ENCODE measurements at regions not wholly inside any gene's neighbourhood (a gene's known extent, or its start where the extent isn't known, plus 50 kb on each side); places are given as distances from the start of the nearest gene placed in this dataset.

DNA sequence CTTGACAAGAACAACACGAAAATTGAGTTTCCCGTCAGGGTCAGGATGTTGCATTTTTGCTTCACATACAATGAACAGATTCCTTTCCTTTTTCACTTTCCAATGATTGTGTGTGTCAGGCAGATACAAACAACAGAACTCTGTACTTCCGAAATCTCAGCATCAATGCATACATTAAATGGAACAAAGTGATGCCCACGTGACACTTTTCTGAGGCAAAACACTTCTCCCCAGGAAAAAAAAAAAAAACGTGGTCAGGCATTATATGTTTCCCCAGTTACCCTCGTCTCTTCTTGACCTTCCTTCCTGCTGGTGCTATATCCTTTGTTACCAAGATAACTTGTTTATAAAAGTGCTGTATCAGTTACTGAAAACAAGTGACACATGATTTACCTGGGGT is 181.8 kb downstream of the ZNF281 start:
- H3K9me3 ChIP-seq (ENCODE audit: control insufficient read depth, low read length): no peaks in the 10 kb centered on the region
- ATAC-seq (ENCODE audit: low FRiP score) (no peak), DNase-seq (no peak)
- no peak overlapping the region for H3K27ac ChIP-seq (ENCODE audit: low read depth in 1 of 2, low read length in 2 of 2)
- WGBS, 2 donors: 15 to 16% methylated on average over 6 of the region's 6 CpGs
- no peaks in the 10 kb centered on the region for H3K4me1 ChIP-seq (ENCODE audit: control insufficient read depth in 1 of 2, insufficient read depth in 2 of 2, low read length in 2 of 2)
- H3K4me3 ChIP-seq (ENCODE audit: low read length in 2 of 2): no peak overlapping the region
- no peaks in the 10 kb centered on the region for H3K36me3 ChIP-seq (ENCODE audit: control insufficient read depth in 1 of 2, insufficient read depth in 2 of 2, low read length in 1 of 2)
- intact Hi-C loops (cut with DNase I): no loop called here
- peaks cover 0 to 1% of the 10 kb centered on the region in 2 donors for H3K27me3 ChIP-seq (ENCODE audit: control insufficient read depth in 1 of 2, insufficient read depth in 2 of 2, low read length in 1 of 2)

Data from aorta (tissue), 5 donors.